Inferior parietal cortex (tissue), 1 donor: ENCODE measurements at regions not wholly inside any gene's neighbourhood (a gene's known extent, or its start where the extent isn't known, plus 50 kb on each side); places are given as distances from the start of the nearest gene placed in this dataset.
A peak's percentile ranks its signal among the peaks of the same experiment; 100 is the strongest.

ENCODE experiments used
- DNase-seq: peaks from one replicate; pipeline ENCODE4 v3.0.0-alpha.2; 2016; ENCODE audit errors: extremely low spot score

DNA sequence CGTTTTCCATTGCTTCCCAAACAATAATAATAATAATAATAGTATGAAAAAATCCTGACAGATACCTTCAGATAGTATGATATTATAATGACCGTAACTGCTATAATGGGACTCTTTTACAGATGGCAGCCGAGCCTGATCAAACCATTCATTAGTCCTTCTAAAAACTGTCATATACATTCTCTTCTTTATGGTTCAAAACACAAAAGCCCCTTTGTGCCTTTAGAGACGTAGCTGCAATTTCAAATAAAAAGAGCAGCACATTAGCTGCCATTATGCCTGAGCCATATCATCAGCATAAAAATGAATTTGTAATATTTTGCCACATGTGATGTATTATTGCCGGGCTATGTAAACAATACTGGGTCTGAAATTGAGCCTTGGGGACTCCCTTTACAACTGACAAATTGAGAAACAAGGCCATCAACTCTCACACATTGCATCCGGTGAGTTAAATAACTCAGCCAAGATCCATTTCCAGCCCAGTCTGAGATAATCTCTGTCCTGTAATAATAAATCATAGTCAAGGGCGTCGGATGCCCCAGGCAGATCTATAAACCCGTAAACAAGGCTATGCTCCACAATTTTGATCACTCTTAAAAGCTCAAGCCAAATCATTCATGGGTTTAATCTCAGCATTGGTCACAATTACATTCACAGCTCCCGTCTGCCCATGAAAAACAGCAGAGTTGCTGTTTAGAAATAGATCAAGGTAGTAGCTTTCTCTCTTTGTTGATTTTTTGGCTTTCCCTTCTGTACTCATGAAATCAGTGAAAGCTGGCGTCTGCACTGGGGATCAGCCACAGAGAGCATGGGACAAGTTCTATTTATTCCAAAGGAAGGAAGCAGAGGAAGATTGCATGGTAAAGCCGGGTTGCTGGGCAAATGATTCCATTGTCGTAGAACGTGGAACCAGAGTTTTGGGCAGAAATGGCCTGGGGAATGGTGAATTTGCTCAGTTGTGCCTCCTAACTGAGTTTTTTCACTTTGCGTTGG is 150.1 kb upstream of the BMPER start:
- DNase-seq: no peak

DNA sequence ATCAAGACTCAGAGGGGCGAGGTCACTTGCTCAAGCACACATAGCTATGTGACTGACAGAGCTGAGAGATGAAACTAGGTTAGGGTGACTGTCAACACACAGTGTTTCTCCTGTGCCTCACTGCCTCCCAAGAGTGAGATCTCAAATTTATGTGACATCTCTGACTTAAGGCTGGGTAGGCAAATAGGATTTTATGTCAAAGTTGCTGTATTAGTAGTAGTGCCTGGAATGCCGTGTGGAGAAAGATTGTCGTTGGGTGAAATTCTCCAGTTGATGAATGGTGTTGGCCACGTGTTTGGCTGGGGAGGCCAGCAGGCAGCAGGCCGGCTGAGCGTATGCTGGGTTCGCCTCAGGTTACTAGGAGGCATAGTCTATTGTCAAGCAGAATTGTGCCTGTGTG is 148.3 kb upstream of the BMPER start:
- DNase-seq: no peak

DNA sequence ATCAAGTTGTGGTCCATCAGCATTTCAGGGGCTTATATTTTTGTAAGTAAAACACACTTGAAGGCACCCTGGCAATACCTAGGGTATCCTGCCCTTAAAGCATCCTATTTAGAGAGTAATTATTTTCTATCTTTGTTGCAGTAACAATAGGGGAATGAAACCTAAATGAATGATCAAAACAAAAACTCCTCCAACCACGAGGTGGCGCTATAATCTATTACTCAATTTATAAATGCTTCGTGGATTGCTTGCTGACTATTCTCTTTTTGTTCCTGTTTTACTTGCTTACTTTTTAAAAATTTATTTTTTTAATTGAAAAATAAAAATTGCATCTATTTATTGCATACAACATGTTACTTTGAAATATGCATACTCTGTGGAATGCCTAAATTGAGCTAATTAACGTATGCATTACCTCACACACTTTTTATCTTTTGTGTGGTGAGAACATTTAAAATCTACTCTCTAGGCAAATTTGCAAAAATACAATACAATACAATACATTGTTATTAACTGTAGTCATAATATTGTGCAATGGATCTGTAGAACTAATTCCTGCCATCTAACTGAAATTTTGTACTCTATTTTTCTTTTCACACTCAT is 147.7 kb upstream of the BMPER start:
- peak; percentile 85 for DNase-seq

GRCh38 chr7:33760146-33760545 is 145.2 kb upstream of the BMPER start:
- DNase-seq: no peak

DNA sequence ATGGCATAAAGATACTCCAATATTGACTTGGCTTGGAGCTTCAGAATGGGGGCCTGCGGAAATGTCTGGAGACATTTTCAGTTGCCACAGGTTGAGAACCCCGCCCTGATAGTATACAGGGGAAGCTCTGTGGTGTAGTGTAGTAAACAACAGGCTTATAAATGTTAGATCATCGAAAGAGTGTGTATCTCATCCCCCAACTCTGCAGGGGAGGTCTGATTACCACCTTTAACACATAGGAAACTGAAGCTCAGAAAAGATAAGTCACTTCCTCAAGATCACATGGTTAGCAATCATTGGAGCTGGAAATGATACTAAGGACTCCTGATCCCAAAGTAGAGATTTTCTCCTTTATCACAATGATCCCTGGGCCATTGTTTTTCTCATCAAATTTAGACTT is 144.5 kb upstream of the BMPER start:
- DNase-seq: no peak

DNA sequence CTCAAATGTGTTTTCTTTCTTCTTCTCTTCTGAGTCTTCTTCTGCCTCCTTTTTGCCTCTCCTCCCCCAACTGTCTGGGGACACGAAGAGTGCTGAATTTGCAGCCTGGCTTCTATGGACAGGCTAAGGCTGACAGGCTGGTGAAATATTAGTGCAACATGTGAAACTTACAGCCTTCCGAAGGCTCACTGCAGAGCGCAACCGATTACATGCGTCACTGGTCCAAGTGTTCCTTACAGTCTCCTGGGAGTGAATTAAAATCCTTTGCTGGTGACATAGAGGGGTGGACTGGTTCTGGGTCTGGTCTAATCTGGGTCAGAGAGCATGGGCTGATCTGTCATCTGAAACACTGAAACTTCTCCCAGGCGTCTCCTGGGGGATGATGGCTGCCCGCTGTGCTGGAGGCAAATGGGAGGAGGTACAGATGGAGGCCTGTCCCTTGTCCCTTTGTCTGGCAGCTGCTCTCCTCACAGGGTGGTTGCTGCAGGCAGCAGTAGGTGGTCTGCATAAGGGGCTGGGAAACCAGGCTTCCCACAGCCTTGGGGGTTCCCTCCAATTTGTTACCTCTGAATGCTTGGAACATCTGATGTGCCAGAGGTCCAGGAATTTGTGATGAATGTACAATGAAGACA is 143.8 kb upstream of the BMPER start:
- DNase-seq: no peak

DNA sequence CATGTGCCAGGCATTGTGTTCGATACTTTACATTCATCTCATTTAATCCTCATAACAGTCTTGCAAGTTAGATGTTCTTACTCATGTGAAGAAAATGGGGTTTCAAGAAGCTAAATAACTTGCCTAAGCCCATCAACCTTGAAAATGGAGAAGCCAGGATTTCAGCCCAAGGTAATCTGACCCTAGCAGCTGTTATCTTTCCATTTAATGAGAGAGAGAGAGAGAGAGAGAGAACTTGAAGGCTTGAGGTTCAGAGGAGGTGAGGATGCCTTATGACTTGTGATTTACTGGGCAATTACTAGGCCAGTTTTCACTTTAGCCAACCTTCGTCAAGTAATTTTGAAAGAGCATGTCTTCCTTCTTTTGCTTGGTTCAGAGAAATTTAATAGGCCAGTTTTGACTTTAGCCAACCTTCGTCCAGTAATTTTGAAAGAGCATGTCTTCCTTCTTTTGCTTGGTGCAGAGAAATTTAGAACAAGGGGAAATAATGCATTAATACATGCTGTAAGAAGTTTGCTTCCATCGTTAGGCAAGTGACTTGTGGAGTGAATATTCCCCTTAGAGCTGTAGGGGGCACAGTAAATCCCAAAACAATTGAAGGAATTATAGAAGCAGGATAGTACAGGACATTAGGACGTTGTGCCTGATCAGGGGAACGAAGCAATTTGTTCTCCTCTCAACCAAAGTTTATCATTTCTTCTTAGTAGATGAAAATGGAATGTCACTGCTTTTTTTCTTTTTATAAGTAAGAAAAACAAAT is 143.0 kb upstream of the BMPER start:
- DNase-seq: no peak

DNA sequence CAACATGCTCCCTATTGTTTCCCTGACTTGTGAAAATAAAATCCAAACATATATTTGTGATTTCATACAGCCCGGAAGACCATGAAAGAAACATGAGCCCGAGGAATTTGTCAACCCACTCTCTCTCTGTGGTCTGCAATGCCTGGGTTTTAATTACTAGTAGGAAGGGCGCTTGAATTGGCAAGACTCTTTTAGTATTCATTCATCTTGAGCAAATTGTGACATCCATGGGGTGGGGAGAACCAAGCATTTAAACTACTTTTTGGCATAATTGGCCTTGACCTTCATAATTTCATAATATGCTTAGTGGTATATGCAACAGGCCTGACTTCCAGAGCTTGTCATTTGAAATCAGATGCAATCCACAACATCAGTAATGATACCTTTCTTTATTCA is 142.4 kb upstream of the BMPER start:
- DNase-seq: no peak

DNA sequence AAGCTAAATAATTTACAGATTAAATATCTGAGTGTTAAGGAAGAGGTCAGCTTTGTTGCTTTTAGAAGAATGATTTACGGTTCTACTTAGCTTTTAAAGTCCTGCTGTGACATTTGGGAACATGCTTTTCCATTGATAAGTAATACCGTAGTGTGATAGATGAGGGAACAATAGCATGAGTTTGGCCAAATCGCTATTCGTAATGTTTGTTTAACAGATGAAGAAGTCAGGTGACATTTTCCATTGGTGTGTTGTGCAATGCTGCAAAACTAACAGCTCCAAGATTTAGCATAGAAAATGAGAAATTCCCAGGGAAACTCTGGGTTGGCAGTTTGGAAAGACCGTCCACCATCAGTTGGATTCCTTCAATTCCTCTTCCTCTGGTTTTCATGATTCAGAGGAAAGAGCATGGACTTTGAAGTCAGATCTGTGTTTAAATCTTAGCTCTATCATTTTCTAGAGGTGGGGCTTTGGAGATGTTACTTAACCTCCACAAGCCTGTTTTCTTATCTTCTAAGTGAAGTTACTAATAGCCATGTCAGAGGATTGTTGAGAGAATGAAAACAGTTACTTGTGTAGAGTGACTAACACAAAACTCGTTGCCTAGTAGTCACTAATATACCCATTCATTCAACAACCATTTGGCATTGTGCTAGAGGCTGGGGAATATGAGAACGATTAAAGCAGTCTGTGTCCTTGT is 140.4 kb upstream of the BMPER start:
- no peak for DNase-seq

GRCh38 chr7:33766405-33766804 is 138.9 kb upstream of the BMPER start:
- DNase-seq: no peak

GRCh38 chr7:33769930-33770329 is 135.4 kb upstream of the BMPER start:
- no peak for DNase-seq

DNA sequence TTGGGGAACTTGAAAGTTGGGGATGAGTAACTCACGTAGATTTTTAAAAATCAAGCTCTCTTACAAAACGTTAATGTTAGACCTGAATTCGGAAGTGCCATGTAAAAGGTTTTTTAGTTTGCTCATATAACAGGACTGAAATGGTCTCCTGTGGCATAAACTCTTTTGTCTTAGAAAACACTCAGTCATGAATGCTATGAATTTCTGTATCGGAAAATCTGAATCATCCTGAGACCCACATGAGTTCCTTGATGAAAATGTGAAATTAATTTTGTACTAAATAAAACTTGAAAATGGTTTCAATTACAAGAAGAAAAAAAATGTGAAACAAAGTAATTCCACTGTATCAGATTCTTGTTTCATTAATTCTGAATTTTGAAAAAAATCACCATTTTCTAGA is 134.8 kb upstream of the BMPER start:
- no peak for DNase-seq

GRCh38 chr7:33771422-33771821 is 133.9 kb upstream of the BMPER start:
- DNase-seq: no peak

- no peak for DNase-seq
Observed at GRCh38 chr7:33773053-33773452, 132.3 kb upstream of the BMPER start.

- DNase-seq: peak; percentile 38
Observed at GRCh38 chr7:33774762-33775523, 130.4 kb upstream of the BMPER start.

- DNase-seq: no peak
Observed at GRCh38 chr7:33775790-33776189, 129.5 kb upstream of the BMPER start.

DNA sequence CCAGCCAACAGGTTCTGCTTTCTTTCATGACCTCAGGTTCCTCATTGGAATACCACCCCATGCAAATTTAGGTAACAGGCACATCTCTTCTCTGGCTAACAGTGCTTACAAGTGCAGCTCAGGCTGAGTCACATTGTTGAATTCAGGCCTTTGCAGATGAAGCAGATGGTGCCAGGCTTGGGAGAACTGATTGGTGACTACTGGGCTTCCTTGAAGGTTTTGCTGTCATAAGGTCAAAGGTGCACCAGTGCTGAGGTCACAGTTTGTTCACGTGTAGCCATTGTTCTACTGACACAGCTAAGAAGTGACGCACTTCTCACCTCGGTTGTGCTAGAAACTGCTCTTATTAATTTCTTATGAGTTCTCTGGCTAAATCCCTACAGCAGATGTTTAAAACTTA is 128.6 kb upstream of the BMPER start:
- DNase-seq: no peak

DNA sequence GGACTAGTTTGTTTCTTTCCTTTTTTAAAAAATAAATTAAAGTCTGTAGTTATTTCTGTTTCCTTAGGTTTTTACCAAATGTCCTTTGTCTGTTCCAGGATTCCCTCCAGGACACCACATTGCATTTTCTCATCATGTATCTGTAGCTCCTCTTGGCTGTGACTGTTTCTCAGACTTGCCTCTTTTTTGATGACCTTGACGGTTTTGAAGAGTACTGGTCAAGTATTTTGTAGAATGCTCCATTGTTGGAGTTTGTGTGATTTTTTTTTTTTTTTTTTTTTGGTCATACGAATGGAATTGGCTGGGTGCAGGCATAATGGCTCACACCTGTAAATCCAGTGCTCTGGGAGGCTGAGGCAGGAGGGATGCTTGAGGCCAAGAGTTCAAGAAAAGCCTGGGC is 127.1 kb upstream of the BMPER start:
- DNase-seq: no peak

GRCh38 chr7:33779216-33779615 is 126.1 kb upstream of the BMPER start:
- no peak for DNase-seq

GRCh38 chr7:33781167-33781566 is 124.2 kb upstream of the BMPER start:
- no peak for DNase-seq

DNA sequence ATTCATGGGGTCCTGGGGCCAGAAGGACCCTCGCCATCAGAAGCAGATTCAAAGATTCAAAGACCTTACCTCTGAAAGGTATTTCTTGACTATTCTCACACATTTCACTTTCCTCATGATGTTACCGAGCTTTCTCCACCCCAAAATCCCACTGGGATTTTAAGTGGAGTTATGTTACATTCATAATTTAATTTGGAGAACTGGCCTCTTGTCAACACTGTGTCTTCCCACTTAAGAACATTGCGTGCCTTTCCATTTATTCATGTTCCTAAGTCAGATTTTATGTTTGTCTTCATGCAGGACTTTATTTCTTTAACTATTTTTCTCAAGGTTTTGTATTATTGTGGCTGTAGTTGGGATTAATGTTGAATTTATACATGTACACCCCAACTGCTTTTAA is 123.5 kb upstream of the BMPER start:
- DNase-seq: peak; percentile 13
